ENCODE measurements at regions not wholly inside any gene's neighbourhood (a gene's known extent, or its start where the extent isn't known, plus 50 kb on each side); places are given as distances from the start of the nearest gene placed in this dataset.

DNA sequence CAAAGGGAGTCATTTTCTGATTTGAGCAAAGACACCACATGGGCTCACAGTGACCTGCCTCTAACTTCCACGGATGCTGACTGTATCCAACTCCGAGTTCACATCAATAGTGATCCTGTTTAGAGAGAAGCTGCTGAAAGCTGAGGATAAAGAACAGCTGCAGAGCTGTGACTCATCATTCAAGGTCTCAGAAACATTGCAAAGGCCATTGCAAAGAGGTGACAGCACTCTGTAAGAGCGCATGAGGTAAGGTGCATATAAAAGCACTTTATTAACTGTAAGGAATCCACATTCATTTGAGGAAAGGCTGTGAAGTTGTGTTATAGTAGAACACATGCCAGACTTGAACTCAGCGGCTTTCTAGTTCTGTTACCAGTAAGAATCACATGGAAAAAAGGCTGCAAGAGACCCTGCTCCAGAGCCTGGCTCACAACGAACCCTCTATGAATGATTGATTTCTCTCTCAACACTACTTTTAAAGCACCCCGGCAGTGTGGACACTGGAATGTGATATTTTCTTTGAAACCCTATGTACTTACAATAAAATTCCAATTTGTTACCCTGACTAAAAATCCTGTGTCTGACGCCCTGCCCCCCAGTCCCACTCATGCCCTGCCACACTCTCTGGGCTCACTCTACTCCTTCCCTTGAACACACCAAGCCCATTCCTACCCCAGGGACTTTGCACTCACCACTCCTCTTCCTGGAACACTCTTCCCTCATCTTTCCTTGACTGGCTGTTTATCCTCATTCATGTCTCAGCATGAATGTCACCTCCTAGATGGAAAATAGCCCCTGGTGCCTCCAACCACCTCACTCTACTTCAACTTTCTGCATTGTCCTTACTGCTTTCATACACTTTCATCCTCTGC, 111.2 kb downstream of the LSM3 start:
- DNase-seq = no peak
- H3K4me3 ChIP-seq (ENCODE audit: insufficient read depth, low read depth, low read length) = no peak overlapping the region
- no peaks in the 10 kb centered on the region for H3K36me3 ChIP-seq (replicated peaks; ENCODE audit: control insufficient read depth, insufficient read depth, low read length)
- no peaks in the 10 kb centered on the region for H3K27me3 ChIP-seq (ENCODE audit: control insufficient read depth, insufficient read depth, low read length)

DNA sequence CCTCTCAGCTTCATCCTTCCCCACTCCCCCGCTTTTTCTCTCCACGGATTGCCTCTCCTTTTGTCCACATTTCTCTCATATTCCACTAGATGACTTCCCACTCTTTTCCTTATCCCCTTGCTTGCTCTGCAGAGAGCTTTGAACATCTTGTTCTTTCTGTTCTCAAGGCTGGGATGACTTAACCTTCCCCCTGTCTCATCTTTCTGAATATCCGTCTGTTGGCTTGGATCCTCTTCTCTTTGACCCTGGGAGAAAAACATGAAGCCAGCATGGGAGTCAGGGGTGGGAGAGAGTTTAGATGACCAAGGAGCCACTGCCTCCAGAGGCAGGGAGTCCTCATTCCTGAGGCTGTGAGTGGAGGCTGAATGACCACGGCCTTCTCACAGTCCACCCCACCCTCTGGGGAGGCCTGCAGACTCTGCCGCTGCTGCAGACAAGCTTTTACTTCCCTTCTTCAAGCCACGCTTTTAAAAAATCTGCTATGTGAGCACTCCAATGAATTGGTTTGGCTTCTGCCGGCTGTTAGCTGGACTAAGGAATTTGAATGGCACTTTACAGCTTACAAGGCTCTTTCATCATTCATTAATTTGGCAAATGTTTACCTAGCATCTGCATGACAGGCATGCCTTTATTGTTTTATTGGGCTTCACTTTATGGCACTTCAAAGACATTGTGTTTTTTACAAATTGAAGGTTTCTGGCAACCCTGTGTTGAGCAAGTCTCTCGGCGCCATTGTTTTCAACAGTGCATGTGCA, 111.6 kb upstream of the SLC6A6 start:
- peak; percentile 37 for DNase-seq
- H3K36me3 ChIP-seq (replicated peaks; ENCODE audit: control insufficient read depth, insufficient read depth, low read length) = no peaks in the 10 kb centered on the region
- no peaks in the 10 kb centered on the region for H3K27me3 ChIP-seq (ENCODE audit: control insufficient read depth, insufficient read depth, low read length)
- H3K4me3 ChIP-seq (ENCODE audit: insufficient read depth, low read depth, low read length) = no peak overlapping the region

DNA sequence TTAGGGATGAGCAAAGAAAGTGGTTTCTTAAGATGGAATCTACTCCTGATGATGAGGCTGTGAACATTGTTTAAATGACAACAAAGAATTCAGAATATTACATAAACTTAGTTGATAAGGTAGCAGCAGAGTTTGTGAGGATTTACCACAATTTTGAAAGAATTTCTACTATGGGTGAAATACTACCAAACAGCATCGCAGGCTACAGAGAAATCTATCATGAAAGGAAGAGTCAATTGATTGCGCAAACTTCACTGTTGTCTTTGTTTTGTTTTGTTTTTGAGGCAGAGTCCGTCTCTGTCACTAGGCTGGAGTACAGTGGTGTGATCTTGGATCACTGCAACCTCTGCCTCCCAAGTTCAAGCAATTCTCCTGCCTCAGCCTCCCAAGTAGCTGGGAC, 107.4 kb upstream of the SLC6A6 start:
- H3K4me3 ChIP-seq (ENCODE audit: insufficient read depth, low read depth, low read length) = no peak overlapping the region
- no peaks in the 10 kb centered on the region; the same call in 1 of the 2 replicates for H3K27me3 ChIP-seq (ENCODE audit: control insufficient read depth, insufficient read depth, low read length)
- DNase-seq = no peak
- no peaks in the 10 kb centered on the region for H3K36me3 ChIP-seq (replicated peaks; ENCODE audit: control insufficient read depth, insufficient read depth, low read length)

GRCh38 chr3:14295801-14296200, 106.6 kb upstream of the SLC6A6 start:
- no peak for DNase-seq
- H3K27me3 ChIP-seq (ENCODE audit: control insufficient read depth, insufficient read depth, low read length) = no peaks in the 10 kb centered on the region; the same call in 1 of the 2 replicates
- H3K36me3 ChIP-seq (replicated peaks; ENCODE audit: control insufficient read depth, insufficient read depth, low read length) = no peaks in the 10 kb centered on the region
- H3K4me3 ChIP-seq (ENCODE audit: insufficient read depth, low read depth, low read length) = no peak overlapping the region

DNA sequence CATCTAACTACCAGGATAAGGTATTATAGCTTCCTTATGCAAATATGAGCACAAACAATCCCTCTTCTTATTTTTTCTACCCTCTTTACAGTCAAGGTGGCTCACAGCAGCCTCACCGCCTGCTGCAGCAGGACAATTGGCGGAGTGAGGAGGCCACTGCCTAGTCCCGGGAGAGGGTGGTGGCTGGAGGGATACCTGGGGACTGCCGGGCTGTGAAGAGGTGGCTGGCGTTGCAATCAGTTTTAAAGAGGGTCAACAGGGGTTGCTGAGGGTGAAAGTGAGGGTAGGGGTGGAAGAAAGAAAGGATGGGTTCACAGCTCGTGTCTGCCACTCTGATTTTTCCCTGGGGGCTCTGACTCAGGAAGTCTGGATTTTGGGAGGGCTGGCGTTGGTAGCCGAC, 105.1 kb upstream of the SLC6A6 start:
- Histone ChIP-seq H3K27me3 (ENCODE audit: control insufficient read depth, insufficient read depth, low read length) (no peaks in the 10 kb centered on the region; the same call in 1 of the 2 replicates), H3K4me3 (ENCODE audit: insufficient read depth, low read depth, low read length) (no peak overlapping the region), H3K36me3 (replicated peaks; ENCODE audit: control insufficient read depth, insufficient read depth, low read length) (no peaks in the 10 kb centered on the region)
- peak; percentile 67 for DNase-seq

GRCh38 chr3:14297784-14298236, 104.6 kb upstream of the SLC6A6 start:
- peak; percentile 72 for DNase-seq
- Histone ChIP-seq H3K27me3 (ENCODE audit: control insufficient read depth, insufficient read depth, low read length) (no peaks in the 10 kb centered on the region; the same call in 1 of the 2 replicates), H3K4me3 (ENCODE audit: insufficient read depth, low read depth, low read length) (no peak overlapping the region), H3K36me3 (replicated peaks; ENCODE audit: control insufficient read depth, insufficient read depth, low read length) (no peaks in the 10 kb centered on the region)

DNA sequence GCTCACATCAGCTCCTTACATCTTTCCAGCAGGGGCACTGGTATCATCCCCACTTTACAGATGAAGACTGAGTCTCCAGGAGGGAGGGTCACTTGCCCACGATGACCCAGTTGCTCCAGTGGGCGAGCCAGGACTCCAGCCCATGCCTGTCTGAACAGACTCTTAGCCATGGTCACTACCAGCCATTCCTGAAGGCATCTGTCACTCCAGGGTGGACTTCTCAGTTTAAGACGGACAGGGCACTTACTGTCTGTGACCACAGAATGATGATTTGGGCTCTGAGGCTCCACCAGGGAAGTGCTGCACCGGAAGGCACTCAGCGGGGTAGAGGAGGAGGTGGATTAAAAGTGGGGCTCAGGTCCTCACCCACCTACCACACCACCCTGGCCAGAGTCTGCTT, 104.0 kb upstream of the SLC6A6 start:
- Histone ChIP-seq H3K36me3 (replicated peaks; ENCODE audit: control insufficient read depth, insufficient read depth, low read length) (no peaks in the 10 kb centered on the region), H3K27me3 (ENCODE audit: control insufficient read depth, insufficient read depth, low read length) (no peaks in the 10 kb centered on the region; the same call in 1 of the 2 replicates), H3K4me3 (ENCODE audit: insufficient read depth, low read depth, low read length) (no peak overlapping the region)
- no peak for DNase-seq

DNA sequence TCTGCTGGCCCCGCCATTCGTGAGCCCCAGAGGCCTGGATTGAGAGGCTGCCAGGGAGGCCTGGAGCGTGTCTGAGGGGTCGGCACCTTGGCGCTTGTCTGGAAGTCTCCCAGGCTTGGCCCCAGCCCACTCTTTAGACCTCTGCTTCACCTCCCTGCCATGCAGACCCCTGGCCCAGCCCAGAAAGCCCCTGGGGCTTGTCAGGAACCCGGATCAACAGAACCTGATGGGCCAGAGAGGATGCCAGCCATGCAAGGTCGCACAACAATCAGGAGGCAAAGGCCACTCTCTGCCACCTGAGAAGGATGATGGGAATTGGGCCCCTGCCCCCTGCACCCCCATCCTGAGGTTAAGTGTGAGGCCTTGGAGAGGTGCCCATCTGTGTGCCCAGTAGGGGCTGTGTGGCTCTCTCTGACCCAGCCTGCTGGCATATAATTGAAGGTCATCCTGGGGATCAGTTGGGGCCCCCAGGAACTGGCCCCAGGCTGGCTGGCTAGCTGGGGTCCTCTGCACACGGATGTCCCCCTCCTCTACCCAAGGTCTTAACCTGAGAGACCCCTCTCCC, 103.3 kb upstream of the SLC6A6 start:
- H3K27me3 ChIP-seq (ENCODE audit: control insufficient read depth, insufficient read depth, low read length) = no peaks in the 10 kb centered on the region; the same call in 1 of the 2 replicates
- no peak overlapping the region for H3K4me3 ChIP-seq (ENCODE audit: insufficient read depth, low read depth, low read length)
- no peaks in the 10 kb centered on the region for H3K36me3 ChIP-seq (replicated peaks; ENCODE audit: control insufficient read depth, insufficient read depth, low read length)
- DNase-seq = no peak

GRCh38 chr3:14299767-14300166, 102.6 kb upstream of the SLC6A6 start:
- Histone ChIP-seq H3K36me3 (replicated peaks; ENCODE audit: control insufficient read depth, insufficient read depth, low read length) (no peaks in the 10 kb centered on the region), H3K4me3 (ENCODE audit: insufficient read depth, low read depth, low read length) (no peak overlapping the region), H3K27me3 (ENCODE audit: control insufficient read depth, insufficient read depth, low read length) (no peaks in the 10 kb centered on the region; the same call in 1 of the 2 replicates)
- DNase-seq = no peak

DNA sequence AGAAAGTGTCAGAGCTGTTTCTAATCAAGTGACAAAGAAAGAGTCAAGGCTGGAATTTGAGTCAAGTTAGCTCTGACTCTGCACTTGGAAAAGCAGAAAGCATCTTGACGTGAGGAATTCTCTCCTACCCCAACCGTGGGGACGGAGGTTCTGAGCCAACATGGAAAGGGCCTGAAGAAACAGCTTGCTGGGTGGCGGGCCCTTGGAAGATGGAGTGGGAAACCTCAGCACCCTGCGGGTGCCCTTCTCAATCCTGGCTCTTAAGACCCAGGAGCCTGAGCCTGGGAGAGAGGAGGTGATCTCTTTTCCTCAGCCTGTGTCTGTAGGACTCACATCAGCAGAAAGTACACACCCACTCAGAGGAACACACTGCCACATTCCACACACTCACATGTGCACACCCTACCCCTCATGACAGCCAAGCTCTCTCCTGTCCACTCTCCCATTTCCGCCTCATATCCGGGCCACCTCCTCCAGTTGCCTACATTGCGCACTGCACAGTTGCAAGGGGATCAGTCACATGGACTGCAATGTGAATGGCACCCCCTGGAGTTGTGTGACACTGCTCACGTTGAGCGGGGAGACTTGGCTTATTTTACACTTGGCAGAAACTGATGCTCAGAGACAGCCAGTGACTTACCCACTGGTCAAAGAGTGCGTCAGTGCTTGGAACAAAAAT, 101.5 kb upstream of the SLC6A6 start:
- no peak for DNase-seq
- H3K27me3 ChIP-seq (ENCODE audit: control insufficient read depth, insufficient read depth, low read length) = no peaks in the 10 kb centered on the region; the same call in 1 of the 2 replicates
- H3K36me3 ChIP-seq (replicated peaks; ENCODE audit: control insufficient read depth, insufficient read depth, low read length) = no peaks in the 10 kb centered on the region
- H3K4me3 ChIP-seq (ENCODE audit: insufficient read depth, low read depth, low read length) = no peak overlapping the region

- Histone ChIP-seq H3K4me3 (ENCODE audit: insufficient read depth, low read depth, low read length) (no peak overlapping the region), H3K36me3 (replicated peaks; ENCODE audit: control insufficient read depth, insufficient read depth, low read length) (no peaks in the 10 kb centered on the region), H3K27me3 (ENCODE audit: control insufficient read depth, insufficient read depth, low read length) (no peaks in the 10 kb centered on the region; the same call in 1 of the 2 replicates)
- DNase-seq = no peak
Observed at GRCh38 chr3:14301558-14301957, 100.8 kb upstream of the SLC6A6 start.

GRCh38 chr3:14303336-14304100, 98.9 kb upstream of the SLC6A6 start:
- no peaks in the 10 kb centered on the region for H3K27me3 ChIP-seq (ENCODE audit: control insufficient read depth, insufficient read depth, low read length)
- DNase-seq = no peak
- H3K4me3 ChIP-seq (ENCODE audit: insufficient read depth, low read depth, low read length) = no peak overlapping the region
- no peaks in the 10 kb centered on the region for H3K36me3 ChIP-seq (replicated peaks; ENCODE audit: control insufficient read depth, insufficient read depth, low read length)

DNA sequence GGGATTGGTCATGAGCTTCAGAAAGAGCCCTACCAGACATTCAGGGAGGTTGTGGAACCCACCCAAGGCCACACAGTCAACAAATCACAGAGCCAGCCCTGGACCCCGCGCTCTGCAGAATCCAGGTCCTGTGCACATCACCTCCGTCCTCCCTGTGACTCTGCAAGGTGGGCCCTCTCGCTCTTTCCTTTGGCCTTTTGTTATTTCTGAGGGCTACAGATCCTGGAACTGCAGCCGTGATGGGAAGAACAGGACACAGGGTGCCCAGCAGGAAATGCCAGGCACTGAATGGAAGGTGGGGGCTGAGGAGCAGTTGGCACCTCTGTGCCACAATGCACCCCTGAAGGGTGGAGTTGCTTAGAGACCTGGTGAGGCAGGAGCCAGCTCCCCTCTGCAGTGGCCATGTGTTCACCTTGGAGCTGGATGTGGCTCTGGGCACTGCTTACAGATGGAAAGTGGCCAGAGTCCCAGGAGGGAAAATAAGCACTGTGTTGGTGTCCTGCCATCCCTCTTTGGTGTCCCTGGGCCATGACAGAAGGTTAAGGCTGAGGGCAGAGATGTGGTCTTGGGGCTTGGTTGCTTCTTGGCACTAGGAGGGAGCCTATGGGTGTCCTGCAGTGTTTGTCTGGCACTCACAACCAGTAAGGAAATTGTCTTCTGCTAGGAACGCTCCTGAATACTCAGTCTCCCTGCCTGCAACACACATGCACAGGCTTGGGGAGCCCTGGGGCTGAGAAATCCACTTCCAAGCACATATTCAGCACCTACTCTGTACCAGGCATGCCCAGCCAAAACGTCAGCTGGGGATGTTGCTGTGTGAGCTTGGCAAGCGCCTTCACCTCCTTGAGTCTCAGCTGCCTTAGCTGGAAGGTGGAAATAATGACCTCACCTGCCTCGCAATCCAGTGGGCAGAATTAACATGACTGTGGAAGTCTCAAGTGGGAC, 98.0 kb upstream of the SLC6A6 start:
- Histone ChIP-seq H3K4me3 (ENCODE audit: insufficient read depth, low read depth, low read length) (no peak overlapping the region), H3K36me3 (replicated peaks; ENCODE audit: control insufficient read depth, insufficient read depth, low read length) (no peaks in the 10 kb centered on the region), H3K27me3 (ENCODE audit: control insufficient read depth, insufficient read depth, low read length) (no peaks in the 10 kb centered on the region)
- DNase-seq = no peak

All from H7 (cell line).